ENCODE measurements at regions not wholly inside any gene's neighbourhood (a gene's known extent, or its start where the extent isn't known, plus 50 kb on each side); places are given as distances from the start of the nearest gene placed in this dataset.

DNA sequence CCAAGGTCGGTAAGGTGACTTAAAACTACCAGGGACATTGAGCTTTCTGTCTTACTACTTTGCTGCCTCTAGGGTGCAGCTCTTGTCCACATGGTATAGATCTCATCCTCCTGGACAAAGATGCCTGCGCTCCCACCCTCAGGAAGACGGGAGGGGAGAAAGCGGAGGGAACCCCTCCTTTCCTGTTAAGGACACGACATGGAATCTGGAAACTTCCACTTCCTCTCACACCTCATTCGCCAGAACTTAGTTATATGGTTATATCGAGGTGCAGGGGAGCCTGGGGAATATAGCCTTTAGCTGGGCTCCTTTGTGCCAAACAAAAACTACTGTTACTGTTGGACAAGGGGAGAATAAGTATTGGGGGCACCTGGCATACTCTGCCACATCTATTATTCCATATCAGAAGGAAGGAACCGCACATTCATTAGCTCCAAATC lies 224.3 kb upstream of the TSHZ2 start:
- no peak for TF ChIP-seq CTCF (conservative IDR thresholded peaks at IDR 0.05; ENCODE audit: low read length)
- TF ChIP-seq EZH2phosphoT487 (IDR thresholded peaks at IDR 0.05; ENCODE audit: borderline replicate concordance): no peak
